COLO829 (cell line): ENCODE measurements at regions not wholly inside any gene's neighbourhood (a gene's known extent, or its start where the extent isn't known, plus 50 kb on each side); places are given as distances from the start of the nearest gene placed in this dataset.
"Not testable (repeated sequence)": the region's sequence is repeated elsewhere in the genome, so short reads cannot be mapped to it uniquely, and the experiment has no call there.

Source experiments
- DNase-seq: peaks from one replicate; pipeline ENCODE4 v3.0.0; 2012; ENCODE audit warnings: low spot score

DNA sequence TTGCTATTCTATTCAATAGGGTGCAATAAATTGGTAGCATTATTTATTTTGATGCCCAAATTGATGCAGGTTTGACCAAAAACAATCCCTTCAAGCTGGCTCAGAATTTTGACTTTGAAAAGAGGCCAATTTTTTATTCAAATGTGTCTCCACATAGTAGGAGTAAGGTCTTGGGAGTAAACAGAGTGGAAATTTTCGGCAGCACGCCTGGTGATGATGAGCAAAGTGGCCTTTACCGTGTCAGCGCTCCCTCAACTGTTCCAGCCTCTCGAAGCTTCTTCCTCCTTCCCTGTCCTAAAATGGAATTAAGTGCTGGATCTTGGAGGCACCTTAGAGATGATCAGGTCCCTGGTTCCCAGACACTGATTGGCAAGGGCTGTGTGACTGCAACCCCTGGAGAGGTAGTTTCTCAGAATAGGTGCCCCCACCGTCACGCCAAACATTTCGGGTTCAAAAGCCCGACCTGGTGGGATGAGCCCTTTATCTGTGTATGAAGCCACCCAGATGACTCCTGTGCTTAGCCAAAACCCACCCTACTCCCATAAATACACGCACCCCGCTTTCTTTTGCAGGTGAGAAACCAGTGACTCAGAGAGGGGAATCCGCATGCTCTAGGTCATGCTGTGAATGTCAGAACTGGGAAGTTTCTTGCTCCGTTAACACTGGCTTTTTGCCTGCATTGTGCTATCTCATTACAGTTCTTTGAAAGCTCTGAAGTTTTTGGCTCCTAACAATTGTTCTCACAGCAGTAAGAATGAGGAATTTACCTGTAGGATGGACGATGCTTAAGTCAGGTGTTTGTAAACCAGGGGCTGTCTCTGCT is 89.1 kb downstream of the CRYGS start:
- DNase-seq: no peak

GRCh38 chr3:186453531-186453930 is 90.6 kb downstream of the CRYGS start:
- no peak for DNase-seq

GRCh38 chr3:186452517-186452916 is 90.5 kb upstream of the DGKG start:
- DNase-seq: peak; percentile 60

GRCh38 chr3:186451371-186451770 is 89.3 kb upstream of the DGKG start:
- DNase-seq: no peak

- DNase-seq: no peak
These were observed 82.9 kb upstream of the DGKG start for GRCh38 chr3:186444974-186445373.

- no peak for DNase-seq
These were observed 82.3 kb upstream of the DGKG start for GRCh38 chr3:186444288-186444687.

GRCh38 chr3:186442979-186443378 is 80.9 kb upstream of the DGKG start:
- DNase-seq: not testable (repeated sequence)

- no peak for DNase-seq
These were observed 80.1 kb upstream of the DGKG start for GRCh38 chr3:186442162-186442561.

- no peak for DNase-seq
These were observed 78.9 kb upstream of the DGKG start for GRCh38 chr3:186440891-186441290.

DNA sequence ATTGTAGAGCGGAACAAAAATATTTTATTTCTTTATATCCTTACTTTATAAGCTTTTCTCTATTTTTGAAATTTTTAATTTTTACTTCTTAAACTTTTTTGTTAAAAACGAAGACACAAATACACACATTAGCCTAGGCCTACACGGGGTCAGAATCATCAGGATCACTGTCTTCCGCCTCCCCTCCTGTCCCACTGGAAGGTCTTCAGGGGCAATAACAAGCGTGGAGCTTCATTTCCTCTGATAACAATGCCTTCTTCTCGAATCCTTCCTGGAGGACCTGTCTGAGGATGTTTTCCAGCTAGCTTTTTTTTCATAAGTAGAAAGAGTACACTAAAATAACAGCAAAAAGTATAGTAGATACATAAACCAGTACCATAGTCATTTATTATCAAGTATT is 77.7 kb upstream of the DGKG start:
- DNase-seq: no peak

- not testable (repeated sequence) for DNase-seq
These were observed 73.3 kb upstream of the DGKG start for GRCh38 chr3:186435332-186435731.

DNA sequence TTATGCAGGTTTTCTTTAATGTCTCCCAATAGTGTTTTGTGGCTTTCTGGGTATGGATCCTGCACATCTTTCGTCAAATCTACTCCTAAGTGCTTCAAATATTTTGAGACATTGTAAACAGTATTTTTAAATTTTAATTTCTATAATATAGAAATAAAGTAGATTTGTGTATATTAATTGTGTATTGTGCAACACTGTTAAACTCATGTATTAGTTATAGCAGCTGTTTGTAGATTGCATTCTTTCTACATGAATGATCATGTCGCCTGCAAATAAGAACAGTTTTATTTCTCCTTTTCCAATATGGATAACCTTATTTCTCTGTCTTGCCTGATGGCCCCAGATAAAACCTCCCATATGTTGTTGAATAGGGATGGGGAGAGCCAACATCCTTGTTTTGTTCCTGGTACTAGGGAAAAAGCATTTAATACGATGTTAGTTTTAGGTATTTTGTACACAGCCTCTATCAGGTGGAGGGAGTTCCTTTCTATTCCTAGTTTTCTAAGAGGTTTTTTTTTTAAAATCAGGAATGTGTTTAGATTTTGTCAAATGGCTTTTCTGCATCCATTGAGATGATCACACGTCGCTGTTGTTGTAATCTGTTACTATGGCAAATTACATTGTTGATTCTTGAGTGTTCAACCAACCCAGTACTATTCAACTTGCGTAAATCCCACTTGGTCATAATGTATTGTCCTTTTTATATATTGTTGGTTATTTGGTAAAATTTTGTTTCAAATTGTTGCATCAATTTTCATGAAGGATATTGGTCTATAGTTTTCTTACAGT is 71.1 kb upstream of the DGKG start:
- no peak for DNase-seq

GRCh38 chr3:186432189-186432588 is 70.2 kb upstream of the DGKG start:
- no peak for DNase-seq

DNA sequence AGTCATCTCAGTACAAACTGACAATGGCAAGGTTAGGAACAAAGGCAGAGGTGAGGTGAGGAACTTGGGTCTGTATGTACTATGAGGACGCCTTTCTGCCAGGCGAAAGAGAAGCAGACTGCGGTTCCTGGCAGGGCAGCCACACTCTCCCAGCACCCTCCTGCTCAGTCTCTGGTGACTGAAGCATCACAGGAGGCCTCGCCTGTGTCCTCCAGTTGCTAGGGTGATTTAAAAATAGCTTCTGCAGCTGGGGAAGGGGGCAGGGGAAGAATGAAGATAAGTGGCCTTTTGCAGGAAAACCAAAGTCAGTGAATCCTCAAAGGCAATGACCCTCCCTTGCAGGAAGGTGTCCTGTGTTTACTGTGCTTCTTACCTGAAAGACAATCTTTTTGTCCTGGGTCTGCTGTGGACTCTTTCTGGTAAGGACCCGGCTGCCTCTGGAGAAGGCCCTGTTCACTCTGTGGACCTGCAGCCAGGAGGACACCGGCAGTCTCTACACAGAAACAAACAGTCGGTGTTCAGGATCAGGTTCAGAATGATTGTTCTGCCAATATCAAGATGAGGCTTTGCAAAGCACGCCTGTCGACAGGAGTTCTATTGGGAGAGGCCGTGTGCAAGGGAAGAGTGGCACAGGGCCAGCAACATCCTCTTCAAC is 65.7 kb upstream of the DGKG start:
- no peak for DNase-seq

- DNase-seq: no peak
These were observed 64.0 kb upstream of the DGKG start for GRCh38 chr3:186425788-186426730.

- no peak for DNase-seq
These were observed 59.9 kb upstream of the DGKG start for GRCh38 chr3:186421946-186422345.

DNA sequence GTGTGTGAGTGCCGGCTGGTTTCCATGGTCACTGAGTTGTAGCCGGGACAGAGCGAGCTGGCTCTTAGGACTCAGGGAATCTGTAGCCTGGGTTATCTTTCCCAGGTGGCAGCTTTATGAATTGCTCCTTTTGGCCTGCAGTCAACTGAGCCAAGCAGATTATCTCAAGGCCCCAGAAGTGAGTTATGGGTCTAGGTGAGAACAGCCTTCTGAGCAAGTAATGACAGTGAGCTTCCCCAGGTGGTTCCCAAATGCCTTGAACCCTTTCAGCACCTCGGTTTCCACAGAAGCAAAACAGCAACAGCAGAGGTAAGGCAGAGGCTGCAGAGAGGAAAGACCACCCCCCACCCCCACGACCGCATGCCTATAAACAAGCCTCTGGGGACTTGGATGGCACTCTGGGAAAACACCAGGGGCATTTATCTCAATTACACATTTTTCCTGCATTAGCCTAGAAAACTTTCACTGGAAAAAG is 56.7 kb upstream of the DGKG start:
- no peak for DNase-seq

GRCh38 chr3:186417791-186418190 is 55.8 kb upstream of the DGKG start:
- no peak for DNase-seq

DNA sequence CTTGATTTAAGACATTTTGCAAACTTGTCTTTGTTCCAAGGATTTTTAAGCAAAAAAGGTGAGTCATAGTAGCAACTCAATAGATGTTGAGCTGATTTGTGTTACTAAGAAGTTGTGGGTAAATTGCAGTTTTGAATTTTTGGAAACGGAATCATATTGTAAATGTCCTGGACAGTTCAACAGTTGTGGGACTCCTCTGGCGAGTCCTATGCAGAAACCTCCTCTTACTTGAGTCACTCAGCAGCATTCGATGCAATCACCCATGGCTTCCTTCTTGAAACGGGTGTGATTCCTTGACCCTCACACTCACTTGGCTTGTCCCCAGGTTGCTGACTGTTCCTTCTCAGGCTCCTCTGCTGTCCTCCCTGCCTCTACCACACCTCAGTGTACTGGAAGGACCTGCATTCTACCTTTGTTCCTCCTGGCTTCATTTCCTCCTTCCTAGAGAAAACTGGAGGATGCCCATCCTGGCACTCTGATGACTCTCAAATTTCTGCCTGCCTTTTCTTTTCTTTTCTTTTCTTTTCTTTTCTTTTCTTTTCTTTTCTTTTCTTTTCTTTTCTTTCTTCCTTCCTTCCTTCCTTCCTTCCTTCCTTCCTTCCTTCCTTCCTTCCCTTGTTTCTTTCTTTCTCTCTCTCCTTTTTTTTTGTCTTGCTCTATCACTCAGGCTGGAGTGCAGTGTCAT is 52.8 kb upstream of the DGKG start:
- no peak for DNase-seq

DNA sequence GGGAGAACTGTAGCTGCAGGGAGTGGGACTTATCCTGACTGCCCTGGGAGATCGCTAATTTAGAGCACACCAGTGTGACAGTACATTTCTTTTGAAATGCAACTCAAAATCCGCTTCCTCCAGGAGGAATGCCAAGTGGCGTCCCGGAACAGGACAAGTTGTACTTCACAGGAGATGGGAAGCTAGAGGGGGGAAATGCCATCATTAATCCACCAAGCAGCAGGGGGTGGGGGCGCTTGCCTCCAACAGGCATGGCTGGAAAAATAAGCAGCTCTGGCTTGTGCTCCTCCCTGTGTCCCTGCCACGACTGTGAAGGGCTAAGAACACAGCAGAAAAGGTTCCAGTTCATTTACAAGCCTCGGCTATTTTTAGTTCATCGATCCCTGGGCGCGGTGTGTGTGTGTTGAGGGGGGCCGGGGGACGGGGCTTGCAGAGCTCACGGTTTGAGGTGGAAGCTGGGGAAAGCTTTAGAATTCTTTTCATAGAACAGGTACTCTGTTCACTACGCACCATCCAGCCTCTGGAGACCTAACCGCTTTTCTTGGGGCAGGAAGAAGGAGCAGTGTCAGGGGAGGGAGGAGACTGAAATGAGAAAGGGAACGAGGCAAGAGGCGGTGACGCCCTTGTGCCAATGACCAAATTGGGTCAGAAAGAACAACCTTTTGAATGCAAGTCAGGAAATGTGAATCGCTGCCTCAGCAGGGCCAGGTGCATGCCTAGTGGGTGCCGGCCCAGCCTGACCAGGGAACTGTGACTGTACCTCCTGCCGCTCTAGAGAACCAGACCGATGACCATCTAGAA is 51.8 kb upstream of the DGKG start:
- DNase-seq: no peak
